ENCODE measurements at regions not wholly inside any gene's neighbourhood (a gene's known extent, or its start where the extent isn't known, plus 50 kb on each side); places are given as distances from the start of the nearest gene placed in this dataset.

DNA sequence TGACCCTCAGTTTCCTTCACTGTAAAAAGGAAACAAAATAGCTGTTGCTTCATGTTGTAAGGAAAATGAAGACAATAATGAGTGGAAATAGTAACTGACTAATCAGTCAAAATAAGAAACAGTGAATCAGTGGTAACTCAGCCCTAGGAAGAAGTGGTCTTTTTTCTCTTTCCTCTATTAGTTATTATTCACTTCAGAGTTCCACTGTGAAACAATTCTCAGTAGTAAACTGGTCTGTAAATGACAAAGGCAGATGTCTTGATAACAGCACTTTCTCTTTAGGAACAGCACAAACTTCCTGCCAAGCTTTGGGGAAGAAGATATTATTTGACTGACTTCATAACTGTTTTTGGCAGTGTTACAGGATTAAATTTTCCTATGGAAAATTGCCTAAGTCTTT is 600.5 kb upstream of the KLHL1 start:
- no peak overlapping the region for H2AFZ ChIP-seq (ENCODE audit: low read depth, low read length)
- no peak overlapping the region for H3K27ac ChIP-seq (ENCODE audit: low read depth, low read length)
- H3K27me3 ChIP-seq (ENCODE audit: insufficient read depth, low read length) = no peaks in the 10 kb centered on the region
- Mint-ChIP-seq H3K27ac (ENCODE audit: unreplicated experiment) (no peak overlapping the region), H3K4me3 (ENCODE audit: unreplicated experiment) (no peak overlapping the region), H3K9me3 (ENCODE audit: unreplicated experiment) (no peaks in the 10 kb centered on the region), H3K4me1 (ENCODE audit: low read depth, unreplicated experiment) (peaks cover 1% of the 10 kb centered on the region), H3K36me3 (ENCODE audit: low read depth, unreplicated experiment) (no peaks in the 10 kb centered on the region), H3K27me3 (ENCODE audit: low read depth, unreplicated experiment) (no peaks in the 10 kb centered on the region)
- H3K4me1 ChIP-seq (ENCODE audit: insufficient read depth, low read length) = no peaks in the 10 kb centered on the region
- H3K4me3 ChIP-seq (ENCODE audit: insufficient read depth, low read depth, low read length) = no peak overlapping the region
- H4K20me1 ChIP-seq (ENCODE audit: insufficient read depth, low read length) = no peaks in the 10 kb centered on the region
- H3K9me3 ChIP-seq (ENCODE audit: insufficient read depth, low read depth, low read length) = no peaks in the 10 kb centered on the region
- FAIRE-seq (no peak), DNase-seq (ENCODE audit: low read depth) (no peak)
- no peak overlapping the region for H3K9ac ChIP-seq (ENCODE audit: low read length)
- H3K36me3 ChIP-seq (ENCODE audit: insufficient read depth, low read length) = no peaks in the 10 kb centered on the region
- no peak overlapping the region for H3K4me2 ChIP-seq (ENCODE audit: low read length)
- TF ChIP-seq, protein P1, sequence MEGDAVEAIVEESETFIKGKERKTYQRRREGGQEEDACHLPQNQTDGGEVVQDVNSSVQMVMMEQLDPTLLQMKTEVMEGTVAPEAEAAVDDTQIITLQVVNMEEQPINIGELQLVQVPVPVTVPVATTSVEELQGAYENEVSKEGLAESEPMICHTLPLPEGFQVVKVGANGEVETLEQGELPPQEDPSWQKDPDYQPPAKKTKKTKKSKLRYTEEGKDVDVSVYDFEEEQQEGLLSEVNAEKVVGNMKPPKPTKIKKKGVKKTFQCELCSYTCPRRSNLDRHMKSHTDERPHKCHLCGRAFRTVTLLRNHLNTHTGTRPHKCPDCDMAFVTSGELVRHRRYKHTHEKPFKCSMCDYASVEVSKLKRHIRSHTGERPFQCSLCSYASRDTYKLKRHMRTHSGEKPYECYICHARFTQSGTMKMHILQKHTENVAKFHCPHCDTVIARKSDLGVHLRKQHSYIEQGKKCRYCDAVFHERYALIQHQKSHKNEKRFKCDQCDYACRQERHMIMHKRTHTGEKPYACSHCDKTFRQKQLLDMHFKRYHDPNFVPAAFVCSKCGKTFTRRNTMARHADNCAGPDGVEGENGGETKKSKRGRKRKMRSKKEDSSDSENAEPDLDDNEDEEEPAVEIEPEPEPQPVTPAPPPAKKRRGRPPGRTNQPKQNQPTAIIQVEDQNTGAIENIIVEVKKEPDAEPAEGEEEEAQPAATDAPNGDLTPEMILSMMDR (IDR thresholded peaks at IDR 0.05; ENCODE audit: insufficient read depth, low read depth, low read length) = no peak
- no peak for TF ChIP-seq EZH2 (IDR thresholded peaks at IDR 0.05; ENCODE audit: insufficient read depth, low read length)
- H3K79me2 ChIP-seq (ENCODE audit: insufficient read depth, low read length) = no peaks in the 10 kb centered on the region

DNA sequence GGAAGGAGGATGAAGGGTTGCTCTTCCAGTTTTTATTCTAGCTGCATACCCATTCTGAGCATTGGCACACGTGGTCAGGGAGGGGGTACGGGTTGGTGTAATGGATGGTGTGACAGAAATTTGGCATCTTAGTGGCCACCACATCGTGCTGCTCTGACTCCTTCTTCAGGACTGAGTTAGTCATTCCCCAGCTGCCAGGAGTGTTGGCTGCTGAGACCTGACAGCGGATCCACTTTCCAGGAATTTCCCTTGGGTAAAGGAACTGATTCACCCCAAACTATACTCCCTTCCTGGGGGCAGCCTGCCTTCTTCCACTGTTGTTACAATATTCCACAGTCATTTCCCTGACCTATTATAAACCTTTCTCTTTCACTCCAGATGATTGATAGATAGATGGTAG is 595.5 kb upstream of the KLHL1 start:
- H3K4me1 Mint-ChIP-seq (ENCODE audit: low read depth, unreplicated experiment) = peaks cover 3% of the 10 kb centered on the region
- Histone ChIP-seq H3K36me3 (ENCODE audit: insufficient read depth, low read length) (no peaks in the 10 kb centered on the region), H3K9ac (ENCODE audit: low read length) (no peak overlapping the region), H3K9me3 (ENCODE audit: insufficient read depth, low read depth, low read length) (no peaks in the 10 kb centered on the region), H3K4me2 (ENCODE audit: low read length) (no peak overlapping the region), H3K4me3 (ENCODE audit: insufficient read depth, low read depth, low read length) (no peak overlapping the region), H3K27ac (ENCODE audit: low read depth, low read length) (no peak overlapping the region), H3K4me1 (ENCODE audit: insufficient read depth, low read length) (no peaks in the 10 kb centered on the region), H4K20me1 (ENCODE audit: insufficient read depth, low read length) (no peaks in the 10 kb centered on the region), H3K27me3 (ENCODE audit: insufficient read depth, low read length) (no peaks in the 10 kb centered on the region), H2AFZ (ENCODE audit: low read depth, low read length) (no peak overlapping the region), H3K79me2 (ENCODE audit: insufficient read depth, low read length) (no peaks in the 10 kb centered on the region)
- no peak for FAIRE-seq
- no peak overlapping the region for H3K4me3 Mint-ChIP-seq (ENCODE audit: unreplicated experiment)
- H3K9me3 Mint-ChIP-seq (ENCODE audit: unreplicated experiment) = no peaks in the 10 kb centered on the region
- peak overlapping the region; percentile 55 for H3K27ac Mint-ChIP-seq (ENCODE audit: unreplicated experiment)
- H3K27me3 Mint-ChIP-seq (ENCODE audit: low read depth, unreplicated experiment) = no peaks in the 10 kb centered on the region
- TF ChIP-seq EZH2 (IDR thresholded peaks at IDR 0.05; ENCODE audit: insufficient read depth, low read length) = no peak
- TF ChIP-seq, protein P1 (IDR thresholded peaks at IDR 0.05; ENCODE audit: insufficient read depth, low read depth, low read length) = no peak
- peak; percentile 4 for DNase-seq (ENCODE audit: low read depth)
- H3K36me3 Mint-ChIP-seq (ENCODE audit: low read depth, unreplicated experiment) = no peaks in the 10 kb centered on the region

DNA sequence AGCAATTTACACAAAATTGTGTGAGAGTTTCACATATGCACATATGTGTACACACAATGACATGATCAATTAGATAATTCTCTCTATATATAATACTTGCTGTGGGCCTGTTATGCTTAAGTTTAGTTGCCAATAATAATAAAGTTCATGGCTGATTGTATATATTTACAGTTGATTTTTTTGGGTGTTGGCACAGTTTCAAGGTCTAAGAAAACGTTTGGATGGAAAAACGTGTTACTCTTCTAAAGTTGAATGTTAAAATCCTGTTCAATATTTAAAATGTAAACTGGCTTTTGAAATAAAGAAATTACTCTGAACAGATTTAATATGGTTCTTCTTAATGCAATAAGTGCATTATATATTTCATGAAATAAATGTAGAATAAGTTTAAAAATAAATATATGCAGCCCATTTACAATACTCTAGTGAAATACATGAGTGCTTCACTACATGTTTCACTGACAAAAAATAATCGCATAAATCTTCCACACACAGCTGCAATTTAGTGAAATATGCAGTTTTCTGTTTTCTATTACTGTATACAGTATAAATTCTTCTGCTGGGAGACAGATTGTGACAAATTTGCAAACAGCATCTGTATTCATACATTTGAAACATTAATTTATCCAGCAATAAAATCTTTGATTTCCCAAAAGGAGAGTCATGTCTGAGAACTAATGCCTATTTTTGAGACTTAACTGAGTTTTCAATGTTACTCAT is 586.9 kb upstream of the KLHL1 start:
- Mint-ChIP-seq H3K4me1 (ENCODE audit: low read depth, unreplicated experiment) (no peaks in the 10 kb centered on the region), H3K4me3 (ENCODE audit: unreplicated experiment) (no peak overlapping the region), H3K27me3 (ENCODE audit: low read depth, unreplicated experiment) (no peaks in the 10 kb centered on the region), H3K9me3 (ENCODE audit: unreplicated experiment) (no peaks in the 10 kb centered on the region), H3K27ac (ENCODE audit: unreplicated experiment) (no peak overlapping the region), H3K36me3 (ENCODE audit: low read depth, unreplicated experiment) (no peaks in the 10 kb centered on the region)
- DNase-seq (ENCODE audit: low read depth) (no peak), FAIRE-seq (no peak)
- Histone ChIP-seq H3K4me1 (ENCODE audit: insufficient read depth, low read length) (no peaks in the 10 kb centered on the region), H3K9ac (ENCODE audit: low read length) (no peak overlapping the region), H3K27me3 (ENCODE audit: insufficient read depth, low read length) (no peaks in the 10 kb centered on the region), H3K4me2 (ENCODE audit: low read length) (no peak overlapping the region), H2AFZ (ENCODE audit: low read depth, low read length) (no peak overlapping the region), H3K9me3 (ENCODE audit: insufficient read depth, low read depth, low read length) (no peaks in the 10 kb centered on the region), H3K4me3 (ENCODE audit: insufficient read depth, low read depth, low read length) (no peak overlapping the region), H3K27ac (ENCODE audit: low read depth, low read length) (no peak overlapping the region), H3K36me3 (ENCODE audit: insufficient read depth, low read length) (no peaks in the 10 kb centered on the region), H3K79me2 (ENCODE audit: insufficient read depth, low read length) (no peaks in the 10 kb centered on the region), H4K20me1 (ENCODE audit: insufficient read depth, low read length) (no peaks in the 10 kb centered on the region)
- no peak for TF ChIP-seq EZH2 (IDR thresholded peaks at IDR 0.05; ENCODE audit: insufficient read depth, low read length)
- TF ChIP-seq, protein P1 (IDR thresholded peaks at IDR 0.05; ENCODE audit: insufficient read depth, low read depth, low read length) = no peak

All from astrocyte (in vitro differentiated cells and primary cell).